HG03060 (cell line): ENCODE measurements at regions not wholly inside any gene's neighbourhood (a gene's known extent, or its start where the extent isn't known, plus 50 kb on each side); places are given as distances from the start of the nearest gene placed in this dataset.

Experiments
- ATAC-seq: cut with Tn5 transposase; IDR thresholded peaks from one replicate; pipeline ENCODE4 v1.9.1; 2021; ENCODE audit warnings: low read depth, moderate number of reproducible peaks; ENCODE audit not compliant: unreplicated experiment

- no peak for ATAC-seq
Observed at GRCh38 chr5:167509076-167509475, 782.4 kb upstream of the WWC1 start.

- ATAC-seq: no peak
Observed at GRCh38 chr5:167511276-167511675, 780.2 kb upstream of the WWC1 start.

DNA sequence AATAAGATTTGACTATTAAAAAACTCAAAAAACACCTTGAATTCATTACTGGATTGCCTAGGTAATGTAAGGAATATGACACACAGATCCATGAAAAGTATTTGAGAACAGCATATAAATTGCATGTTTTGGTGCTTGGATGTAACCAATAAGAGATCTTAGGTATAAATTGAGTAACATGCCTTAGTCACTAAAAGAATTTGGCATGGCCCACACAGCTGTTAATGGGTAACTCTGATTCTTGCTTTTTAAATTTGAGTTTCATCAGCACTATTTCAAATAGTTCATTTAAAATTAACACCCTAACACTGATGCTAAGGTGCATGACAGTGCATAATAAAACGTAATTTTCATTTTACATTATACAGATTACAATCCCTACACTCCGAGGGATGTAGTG, 779.3 kb upstream of the WWC1 start:
- no peak for ATAC-seq

DNA sequence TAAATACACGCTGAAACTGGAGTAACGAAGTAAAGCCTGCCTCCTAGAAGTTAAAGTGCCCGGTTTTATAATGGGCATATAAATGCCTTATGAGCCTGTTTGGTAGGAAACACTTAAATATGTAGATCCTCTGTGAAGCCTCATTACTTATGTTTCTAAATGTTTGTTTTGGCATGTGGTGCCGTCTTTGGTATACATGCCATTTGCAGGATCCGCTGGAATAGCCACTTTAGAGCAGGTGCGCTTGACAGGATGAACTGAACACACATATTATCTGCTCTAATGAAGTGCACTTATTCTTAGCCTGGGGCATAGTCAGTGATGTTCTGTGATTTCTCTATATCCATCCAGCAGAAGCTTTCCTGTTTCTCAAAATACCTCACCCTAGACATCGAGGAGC, 778.1 kb upstream of the WWC1 start:
- ATAC-seq: no peak

- ATAC-seq: no peak
Observed at GRCh38 chr5:167514461-167514860, 777.0 kb upstream of the WWC1 start.

- ATAC-seq: no peak
Observed at GRCh38 chr5:167525004-167525403, 766.4 kb upstream of the WWC1 start.

DNA sequence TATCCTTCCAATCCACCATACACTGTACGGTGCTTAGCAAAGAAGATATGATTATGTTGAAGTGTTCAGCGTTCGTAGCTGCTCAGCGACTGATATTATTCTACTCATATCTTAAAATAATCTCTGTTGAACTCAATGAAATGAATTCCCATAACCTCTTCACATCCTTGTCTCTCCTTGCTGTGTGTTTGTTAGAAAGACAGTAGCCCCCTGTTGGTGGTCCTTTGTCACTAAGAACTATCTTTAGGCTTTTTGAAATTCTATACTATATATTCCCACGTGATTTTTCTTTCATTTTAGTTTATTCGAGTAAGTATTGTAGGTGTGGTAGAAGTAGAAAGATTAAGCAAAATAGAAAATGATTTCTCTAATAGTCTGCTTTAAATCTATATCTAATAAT, 762.8 kb upstream of the WWC1 start:
- no peak for ATAC-seq

DNA sequence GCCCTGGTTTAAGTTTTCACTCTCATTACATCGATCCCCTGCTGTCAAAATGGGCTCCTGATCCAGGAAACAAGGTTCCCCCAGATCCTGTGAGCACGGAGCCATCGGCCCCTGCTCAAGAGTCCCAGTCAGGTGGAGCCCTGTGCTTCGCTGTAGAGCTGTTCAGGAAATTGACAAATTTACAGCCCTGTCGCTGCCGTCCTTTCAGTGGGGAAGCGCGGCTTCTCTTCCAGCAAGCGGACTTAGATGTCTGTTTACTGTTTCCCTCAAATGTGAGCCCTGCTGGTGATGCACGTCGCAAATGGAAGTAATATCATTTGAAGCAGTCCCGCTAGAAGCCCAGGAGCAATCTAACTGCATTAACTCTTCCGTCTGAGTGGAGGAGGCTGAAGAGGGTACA, 760.9 kb upstream of the WWC1 start:
- ATAC-seq: no peak

- no peak for ATAC-seq
Observed at GRCh38 chr5:167533814-167534795, 757.3 kb upstream of the WWC1 start.

DNA sequence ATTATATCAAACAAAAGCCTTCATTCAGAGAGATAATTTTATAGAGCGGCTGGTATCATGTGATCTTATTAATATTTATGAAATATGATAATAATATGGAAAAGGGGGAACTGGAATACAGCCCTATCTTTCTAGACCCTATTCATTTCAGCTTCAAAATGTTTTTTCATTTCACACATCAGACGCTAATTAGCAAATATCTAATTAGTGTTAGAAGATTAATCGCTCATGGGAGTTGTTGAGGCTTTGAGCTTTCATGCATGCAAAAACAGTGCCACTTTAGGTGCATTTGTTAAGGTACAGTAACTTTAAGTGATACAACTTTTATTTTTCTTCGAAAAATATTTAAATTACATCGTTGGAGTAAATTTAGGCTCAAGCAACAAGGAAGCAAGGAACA, 751.7 kb upstream of the WWC1 start:
- no peak for ATAC-seq

GRCh38 chr5:167546270-167546669, 745.2 kb upstream of the WWC1 start:
- no peak for ATAC-seq

GRCh38 chr5:167552356-167552755, 739.1 kb upstream of the WWC1 start:
- no peak for ATAC-seq

- no peak for ATAC-seq
Observed at GRCh38 chr5:167553511-167553910, 737.9 kb upstream of the WWC1 start.

- ATAC-seq: no peak
Observed at GRCh38 chr5:167554564-167555290, 736.7 kb upstream of the WWC1 start.

DNA sequence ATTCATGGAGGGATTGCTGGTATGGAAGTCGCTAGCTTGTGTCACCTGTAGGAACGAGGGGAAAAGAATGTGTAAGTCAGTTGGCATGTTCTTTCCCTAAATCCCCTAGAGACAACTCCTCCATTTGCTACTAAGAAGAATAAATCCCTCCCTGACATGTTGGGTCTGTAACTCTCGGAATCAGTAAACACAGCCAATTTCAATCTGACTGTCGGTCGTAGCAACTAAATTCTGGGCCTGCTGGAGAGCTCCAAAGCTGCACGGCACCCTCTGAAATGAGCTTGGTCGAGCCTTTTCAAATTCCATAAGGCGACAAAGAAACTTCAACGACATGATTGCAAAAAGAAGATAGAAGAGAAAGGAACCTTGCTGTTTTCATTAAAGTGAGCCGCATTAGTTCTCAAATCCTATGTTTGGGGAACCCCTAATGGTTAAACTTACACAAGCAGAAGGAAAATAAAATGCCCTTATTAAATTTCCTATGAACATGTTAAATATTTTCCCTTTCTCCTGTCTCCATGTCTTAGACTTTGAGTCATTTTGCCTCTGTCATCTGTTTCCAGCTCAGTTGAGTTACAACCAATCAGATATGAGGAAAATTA, 735.8 kb upstream of the WWC1 start:
- no peak for ATAC-seq

GRCh38 chr5:167557359-167557758, 734.1 kb upstream of the WWC1 start:
- ATAC-seq: no peak

DNA sequence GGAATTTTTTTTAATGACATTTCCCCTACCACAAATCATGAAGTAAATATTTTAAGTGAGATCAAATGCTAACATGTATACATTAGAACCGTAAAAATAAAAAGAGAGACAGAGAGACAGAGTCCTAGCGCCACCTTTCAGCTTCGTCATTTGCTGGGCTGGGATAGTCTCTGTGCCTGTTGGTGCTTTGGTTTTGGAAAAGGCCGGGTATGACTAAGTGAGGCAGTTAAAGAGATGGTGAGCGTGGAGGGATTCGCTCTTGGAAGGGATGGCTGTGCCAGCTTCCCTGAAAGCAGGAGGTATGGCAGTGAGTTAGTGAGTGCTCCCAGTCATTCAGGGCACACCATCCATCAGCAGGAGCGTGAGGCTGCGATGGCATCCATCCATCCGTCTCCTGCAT, 729.6 kb upstream of the WWC1 start:
- ATAC-seq: no peak

DNA sequence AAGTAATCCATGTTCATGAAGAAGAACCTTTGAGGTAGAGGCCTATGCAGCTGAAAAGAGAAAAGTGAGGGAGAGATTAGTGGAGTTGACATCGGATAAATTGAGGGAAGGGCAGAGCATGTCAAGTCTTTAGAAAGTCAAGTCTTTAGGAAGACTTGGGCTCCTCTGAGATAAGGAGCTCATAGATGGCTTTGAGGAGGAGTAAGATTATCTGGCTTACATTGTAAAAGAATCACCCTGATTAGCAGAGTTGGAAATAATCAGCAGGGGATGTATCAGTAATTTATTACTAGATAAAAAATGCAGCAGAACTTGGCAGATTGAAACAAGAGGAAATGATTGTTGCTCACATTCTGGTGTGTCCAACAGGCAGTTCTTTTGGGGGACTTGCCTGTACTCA, 727.2 kb upstream of the WWC1 start:
- no peak for ATAC-seq

GRCh38 chr5:167565189-167565954, 726.1 kb upstream of the WWC1 start:
- no peak for ATAC-seq

- ATAC-seq: no peak
Observed at GRCh38 chr5:167570431-167570830, 721.0 kb upstream of the WWC1 start.

DNA sequence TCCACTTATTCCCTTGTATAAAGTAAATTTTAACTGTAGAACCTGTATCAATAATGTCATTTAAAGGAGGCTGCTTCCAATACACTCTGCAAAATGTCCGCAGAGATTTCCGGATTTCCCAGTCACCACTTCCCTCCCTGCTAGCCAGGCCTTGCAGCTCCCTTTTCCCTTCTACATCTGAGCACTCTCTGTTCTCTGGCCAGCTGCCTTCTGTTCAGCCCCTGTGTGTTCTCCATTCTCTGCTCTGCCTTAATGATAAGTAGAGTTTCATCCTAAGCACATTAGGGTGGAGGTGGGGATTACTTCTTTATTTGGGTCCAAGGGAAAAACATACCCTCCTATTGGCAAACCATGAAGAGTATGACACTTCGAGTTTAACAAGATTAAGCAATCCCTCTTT, 719.6 kb upstream of the WWC1 start:
- ATAC-seq: no peak
